GM12801 (cell line): ENCODE measurements at regions not wholly inside any gene's neighbourhood (a gene's known extent, or its start where the extent isn't known, plus 50 kb on each side); places are given as distances from the start of the nearest gene placed in this dataset.

Experiments
- CTCF ChIP-seq: IDR thresholded peaks from one replicate; pipeline ENCODE4 v1.5.1; 2011; ENCODE audit warnings: control low read depth; ENCODE audit not compliant: insufficient read length; ENCODE audit errors: extremely low read depth

GRCh38 chr4:38371391-38371851 lies 292.6 kb upstream of the KLF3 start:
- no peak for TF ChIP-seq CTCF

GRCh38 chr4:38373375-38373774 lies 290.6 kb upstream of the KLF3 start:
- TF ChIP-seq CTCF: no peak

- no peak for TF ChIP-seq CTCF
These were observed 286.8 kb upstream of the KLF3 start for GRCh38 chr4:38377195-38377594.

GRCh38 chr4:38378478-38378877 lies 285.5 kb upstream of the KLF3 start:
- TF ChIP-seq CTCF: no peak

- TF ChIP-seq CTCF: no peak
These were observed 282.2 kb upstream of the KLF3 start for GRCh38 chr4:38381788-38382187.

GRCh38 chr4:38382520-38382919 lies 281.5 kb upstream of the KLF3 start:
- no peak for TF ChIP-seq CTCF

- no peak for TF ChIP-seq CTCF
These were observed 280.3 kb upstream of the KLF3 start for GRCh38 chr4:38383646-38384121.
